BJ (cell line): ENCODE measurements at regions not wholly inside any gene's neighbourhood (a gene's known extent, or its start where the extent isn't known, plus 50 kb on each side); places are given as distances from the start of the nearest gene placed in this dataset.

Source experiments
- CTCF ChIA-PET: fragments of 350-600 bp; formaldehyde crosslinking; extraction: SDS; loops from one replicate; lab custom pipeline; 2021; ENCODE audit warnings: antibody characterized with exemption, inconsistent platforms; lab: Yijun Ruan, JAX
- POLR2A ChIA-PET: fragments of 300-600 bp; sonication (Branson Sonifier 250); formaldehyde crosslinking; extraction: SDS; loops from one replicate; lab custom pipeline; 2021; ENCODE audit warnings: antibody characterized with exemption; lab: Charles Lee
- DNase-seq: peaks from one replicate; pipeline ENCODE4 v3.0.0-alpha.2; 2011; ENCODE audit warnings: low read depth
- H3K27me3 ChIP-seq: 2 replicates; pipeline ENCODE4 v1.6.0; 2011; ENCODE audit warnings: low read length; ENCODE audit not compliant: control insufficient read depth, insufficient read depth
- H3K36me3 ChIP-seq: 2 replicates; pipeline ENCODE4 v1.5.1; 2011; ENCODE audit warnings: low read length; ENCODE audit not compliant: control insufficient read depth, insufficient read depth
- H3K4me3 ChIP-seq: 2 replicates; pipeline ENCODE4 v1.5.1; 2011; ENCODE audit warnings: low read depth, mild to moderate bottlenecking, control low read depth, low read length
- TF ChIP-seq, protein P1 (sequence below): IDR thresholded peaks from 2 replicates; pipeline ENCODE4 v1.5.1; 2011; ENCODE audit warnings: low read depth, mild to moderate bottlenecking, control low read depth, inconsistent platforms, low read length, moderate library complexity; ENCODE audit not compliant: insufficient read depth

DNA sequence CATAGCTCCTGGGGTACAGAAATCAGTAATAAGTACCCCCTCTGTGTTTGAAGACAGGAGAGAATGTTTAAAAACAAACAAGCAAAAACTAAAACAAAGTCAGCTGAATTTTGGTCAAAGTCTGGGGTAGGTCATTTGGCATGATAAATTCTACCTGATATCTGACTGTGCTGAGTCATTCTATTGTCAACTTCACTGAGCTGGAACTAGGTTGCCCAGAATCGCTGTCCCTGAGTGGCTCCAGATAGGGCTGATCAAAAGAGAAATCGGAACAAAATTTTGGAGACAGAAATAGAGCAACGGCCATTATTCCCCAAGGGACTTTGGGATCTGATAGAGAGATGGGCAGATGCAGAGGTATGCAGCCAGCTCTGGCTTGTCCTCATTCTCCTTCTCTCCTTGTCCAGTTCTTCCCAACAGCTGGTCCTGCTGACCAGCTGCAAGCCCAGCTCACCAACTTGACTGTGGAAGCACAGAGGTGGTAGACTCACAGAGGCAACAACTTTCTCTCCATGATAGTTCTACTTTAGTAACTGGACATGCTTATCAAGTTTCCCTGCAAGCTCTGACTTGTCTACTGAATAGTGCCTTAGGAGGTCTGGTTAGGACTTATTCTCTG, 57.3 kb upstream of the MYRIP start:
- H3K4me3 ChIP-seq = no peak overlapping the region
- TF ChIP-seq, protein P1, sequence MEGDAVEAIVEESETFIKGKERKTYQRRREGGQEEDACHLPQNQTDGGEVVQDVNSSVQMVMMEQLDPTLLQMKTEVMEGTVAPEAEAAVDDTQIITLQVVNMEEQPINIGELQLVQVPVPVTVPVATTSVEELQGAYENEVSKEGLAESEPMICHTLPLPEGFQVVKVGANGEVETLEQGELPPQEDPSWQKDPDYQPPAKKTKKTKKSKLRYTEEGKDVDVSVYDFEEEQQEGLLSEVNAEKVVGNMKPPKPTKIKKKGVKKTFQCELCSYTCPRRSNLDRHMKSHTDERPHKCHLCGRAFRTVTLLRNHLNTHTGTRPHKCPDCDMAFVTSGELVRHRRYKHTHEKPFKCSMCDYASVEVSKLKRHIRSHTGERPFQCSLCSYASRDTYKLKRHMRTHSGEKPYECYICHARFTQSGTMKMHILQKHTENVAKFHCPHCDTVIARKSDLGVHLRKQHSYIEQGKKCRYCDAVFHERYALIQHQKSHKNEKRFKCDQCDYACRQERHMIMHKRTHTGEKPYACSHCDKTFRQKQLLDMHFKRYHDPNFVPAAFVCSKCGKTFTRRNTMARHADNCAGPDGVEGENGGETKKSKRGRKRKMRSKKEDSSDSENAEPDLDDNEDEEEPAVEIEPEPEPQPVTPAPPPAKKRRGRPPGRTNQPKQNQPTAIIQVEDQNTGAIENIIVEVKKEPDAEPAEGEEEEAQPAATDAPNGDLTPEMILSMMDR = no peak
- POLR2A ChIA-PET = interaction anchor here (0.5 kb wide), 1 partner anchor 561 kb away, joined by 3 read pairs; no protein-coding TSS in a partner anchor
- CTCF ChIA-PET = interaction anchor here (1.5 kb wide), 1 partner anchor 26 kb away, joined by 4 read pairs; no protein-coding TSS in a partner anchor
- no peaks in the 10 kb centered on the region for H3K27me3 ChIP-seq
- DNase-seq = no peak
- H3K36me3 ChIP-seq = no peaks in the 10 kb centered on the region

DNA sequence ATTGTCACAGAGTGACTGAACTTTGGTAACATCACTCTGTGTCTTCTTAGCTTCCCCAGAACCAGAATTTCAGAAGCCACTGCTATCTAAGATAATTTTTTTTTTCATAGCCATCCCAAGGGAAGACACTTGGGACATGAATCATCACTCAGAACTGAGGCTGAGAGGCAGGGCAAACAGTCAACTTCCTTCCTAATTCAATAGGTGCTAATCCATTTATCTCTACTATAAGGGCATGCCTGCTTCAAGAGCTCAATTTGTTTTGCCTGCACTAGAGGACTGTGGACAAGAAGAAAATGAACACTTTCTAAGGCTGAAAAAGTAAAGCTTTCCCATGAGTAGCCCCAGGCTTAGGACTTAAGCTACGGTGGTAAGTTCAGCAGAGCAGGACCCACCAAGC, 56.7 kb upstream of the MYRIP start:
- CTCF ChIA-PET = interaction anchor here (1.5 kb wide), 1 partner anchor 27 kb away, joined by 4 read pairs; no protein-coding TSS in a partner anchor
- POLR2A ChIA-PET = interaction anchor here (0.5 kb wide), 1 partner anchor 560 kb away, joined by 3 read pairs; no protein-coding TSS in a partner anchor
- no peak for DNase-seq

DNA sequence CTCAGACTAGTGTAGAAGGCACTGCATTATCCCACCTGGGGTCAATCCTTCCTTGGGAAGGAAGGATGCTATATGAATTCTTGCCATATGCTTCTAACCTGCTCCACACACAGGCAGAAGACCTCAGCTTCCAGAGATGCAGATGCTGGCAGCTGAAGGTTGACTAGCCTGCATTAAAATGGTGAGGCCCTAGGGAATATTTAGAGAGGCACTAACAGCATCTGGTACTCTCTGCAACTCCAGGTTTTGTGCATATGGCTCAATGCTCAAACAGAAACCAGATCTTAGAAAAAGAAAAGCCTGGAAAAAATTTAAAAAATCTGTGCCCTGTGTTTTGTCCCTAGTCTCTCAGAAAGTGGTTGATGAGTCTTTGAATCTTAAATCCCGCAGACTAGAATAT, 56.0 kb upstream of the MYRIP start:
- DNase-seq = no peak
- TF ChIP-seq, protein P1 = no peak
- H3K4me3 ChIP-seq = no peak overlapping the region
- ChIA-PET CTCF (interaction anchor here (1.5 kb wide), 1 partner anchor 27 kb away, joined by 4 read pairs; no protein-coding TSS in a partner anchor), POLR2A (no interaction called here)
- no peaks in the 10 kb centered on the region for H3K36me3 ChIP-seq
- no peaks in the 10 kb centered on the region for H3K27me3 ChIP-seq

More for the DNA sequence above, 56.7 kb upstream of the MYRIP start:
- Histone ChIP-seq H3K27me3 (no peaks in the 10 kb centered on the region), H3K4me3 (no peak overlapping the region), H3K36me3 (no peaks in the 10 kb centered on the region)
- TF ChIP-seq, protein P1 = no peak

DNA sequence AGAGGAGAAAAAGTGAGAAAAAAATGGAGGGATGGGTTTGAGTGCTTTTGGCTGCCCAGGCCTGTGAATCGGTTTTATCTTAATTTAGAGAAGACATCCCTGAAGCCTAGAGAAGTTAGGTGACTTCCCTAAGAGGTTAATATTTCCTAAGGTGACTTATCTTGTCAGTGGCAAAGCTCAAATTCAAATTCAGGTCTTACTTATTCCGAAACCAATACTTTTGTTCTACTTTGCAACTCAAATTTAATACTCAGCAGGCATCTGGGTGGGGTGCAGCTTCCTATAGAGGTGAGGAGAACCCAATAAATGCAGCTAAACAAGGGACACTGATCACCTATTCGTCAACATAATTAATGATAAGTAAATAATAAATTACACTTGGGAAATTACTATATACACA, 54.9 kb upstream of the MYRIP start:
- H3K27me3 ChIP-seq = no peaks in the 10 kb centered on the region
- no peak for DNase-seq
- H3K4me3 ChIP-seq = no peak overlapping the region
- POLR2A ChIA-PET = no interaction called here
- TF ChIP-seq, protein P1 = no peak
- CTCF ChIA-PET = no interaction called here
- H3K36me3 ChIP-seq = no peaks in the 10 kb centered on the region

DNA sequence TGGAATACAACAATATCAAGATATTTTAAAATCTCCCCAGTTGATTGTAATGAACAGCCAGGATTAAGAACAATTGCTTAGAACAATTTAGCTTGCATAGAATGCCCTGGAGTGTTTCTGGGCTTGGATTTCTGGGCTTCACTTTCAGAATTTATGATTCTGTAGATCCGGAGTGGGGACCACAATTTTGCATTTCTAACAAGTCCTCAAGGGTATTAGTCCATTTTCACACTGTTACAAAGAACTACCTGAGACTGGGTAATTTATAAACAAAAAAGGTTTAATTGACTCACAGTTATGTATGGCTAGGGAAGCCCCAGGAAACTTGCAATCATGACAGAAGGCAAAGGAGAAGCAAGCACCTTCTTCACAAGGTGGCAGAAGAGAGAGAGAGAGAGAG, 54.3 kb upstream of the MYRIP start:
- Histone ChIP-seq H3K4me3 (no peak overlapping the region), H3K27me3 (no peaks in the 10 kb centered on the region), H3K36me3 (no peaks in the 10 kb centered on the region)
- no peak for DNase-seq
- CTCF ChIA-PET = no interaction called here
- TF ChIP-seq, protein P1 = no peak
- POLR2A ChIA-PET = no interaction called here
